HG03108 (cell line): ENCODE measurements at regions not wholly inside any gene's neighbourhood (a gene's known extent, or its start where the extent isn't known, plus 50 kb on each side); places are given as distances from the start of the nearest gene placed in this dataset.
"Not testable (repeated sequence)": the region's sequence is repeated elsewhere in the genome, so short reads cannot be mapped to it uniquely, and the experiment has no call there.

Experiments
- ATAC-seq: cut with Tn5 transposase; IDR thresholded peaks from one replicate; pipeline ENCODE4 v1.9.1; 2021; ENCODE audit warnings: moderate library complexity; ENCODE audit not compliant: unreplicated experiment

DNA sequence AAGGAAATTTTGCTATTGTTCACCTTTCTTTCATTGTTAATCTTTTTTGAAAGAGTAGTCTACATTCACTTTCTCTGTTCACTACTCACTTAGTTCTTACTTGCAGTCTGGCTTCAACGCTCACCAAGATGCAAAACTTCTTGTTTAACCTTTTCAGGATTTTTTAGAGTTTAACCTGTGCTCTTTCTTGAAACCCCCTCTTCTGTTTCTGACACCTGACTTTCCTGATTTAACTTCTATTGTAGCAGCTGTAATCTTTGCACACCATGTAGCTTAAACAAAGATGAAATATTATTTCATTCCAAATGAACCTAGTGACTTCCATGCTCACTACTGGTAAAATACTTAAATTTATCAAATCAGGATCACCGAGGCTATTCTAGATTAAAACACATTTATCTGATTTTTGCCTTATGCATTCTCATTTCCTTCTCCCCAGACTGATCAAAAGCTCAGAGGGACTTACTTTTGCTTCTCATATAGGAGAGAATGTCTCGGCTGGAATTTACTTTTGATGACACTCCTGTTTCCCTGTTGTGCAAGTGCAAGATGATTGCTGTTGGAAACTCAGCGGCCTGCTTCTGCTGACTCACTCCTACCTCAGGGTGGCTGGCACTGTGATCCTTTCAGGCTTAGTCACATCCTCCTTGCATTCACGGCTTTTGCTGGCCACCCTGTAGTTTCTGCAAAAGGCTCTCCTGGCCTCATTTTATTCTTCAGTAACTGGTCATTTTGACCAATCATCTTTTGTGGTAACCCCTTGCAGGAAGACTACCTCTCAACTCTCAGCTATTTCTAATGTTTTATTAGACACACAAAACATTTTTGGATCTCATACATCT is 109.3 kb upstream of the IFNE start:
- ATAC-seq: no peak

DNA sequence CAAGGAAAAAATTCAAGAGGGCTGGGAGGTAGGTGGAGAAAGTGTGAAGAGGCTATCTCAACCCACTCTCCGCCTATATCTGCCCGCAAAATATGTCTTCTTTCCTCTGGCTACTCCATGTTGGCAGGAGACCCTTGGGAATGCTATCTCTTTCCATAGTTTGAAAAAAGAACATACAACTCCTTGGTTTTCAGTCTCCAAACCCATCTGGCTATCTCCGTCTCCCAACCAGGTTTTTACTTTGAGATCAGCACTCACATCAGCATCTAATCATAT is 109.9 kb upstream of the IFNE start:
- no peak for ATAC-seq

DNA sequence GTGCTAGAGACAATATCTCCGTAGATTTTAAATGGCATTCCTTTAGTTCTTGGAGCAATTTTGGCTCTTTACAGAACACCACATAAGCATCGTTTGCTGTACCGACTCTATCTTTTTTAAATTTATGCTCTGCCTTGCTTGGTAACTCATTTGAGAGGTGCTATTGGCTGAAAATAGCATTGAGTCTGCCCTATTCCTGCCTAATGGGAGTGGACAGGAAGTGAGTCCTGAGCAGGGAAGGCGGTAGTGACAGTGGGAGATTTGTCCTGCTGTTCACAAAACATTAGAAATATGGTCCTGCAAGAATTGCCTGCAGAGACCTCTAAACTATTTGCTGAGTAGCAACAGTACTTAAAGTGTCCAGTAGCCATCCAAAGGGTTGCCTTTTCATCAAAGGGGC is 115.2 kb upstream of the IFNE start:
- no peak for ATAC-seq

DNA sequence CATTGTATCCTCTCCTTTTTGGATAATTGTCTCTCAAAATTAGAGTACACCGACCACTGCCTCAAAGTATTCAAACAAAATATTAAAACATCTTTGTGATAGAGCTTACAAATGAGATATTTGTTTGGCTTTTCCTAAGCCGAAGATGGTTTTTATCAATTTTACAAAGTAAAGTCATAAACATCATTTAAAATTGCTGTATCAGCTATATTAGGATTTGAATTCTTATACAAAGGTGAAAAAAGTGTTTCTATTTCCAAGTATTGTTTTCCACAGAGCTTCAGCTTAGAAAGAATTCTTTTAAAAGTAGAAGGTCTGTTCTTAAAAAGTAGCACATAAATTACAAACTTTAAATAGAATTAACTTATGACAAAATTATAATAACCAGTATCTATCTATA is 116.6 kb upstream of the IFNE start:
- no peak for ATAC-seq

DNA sequence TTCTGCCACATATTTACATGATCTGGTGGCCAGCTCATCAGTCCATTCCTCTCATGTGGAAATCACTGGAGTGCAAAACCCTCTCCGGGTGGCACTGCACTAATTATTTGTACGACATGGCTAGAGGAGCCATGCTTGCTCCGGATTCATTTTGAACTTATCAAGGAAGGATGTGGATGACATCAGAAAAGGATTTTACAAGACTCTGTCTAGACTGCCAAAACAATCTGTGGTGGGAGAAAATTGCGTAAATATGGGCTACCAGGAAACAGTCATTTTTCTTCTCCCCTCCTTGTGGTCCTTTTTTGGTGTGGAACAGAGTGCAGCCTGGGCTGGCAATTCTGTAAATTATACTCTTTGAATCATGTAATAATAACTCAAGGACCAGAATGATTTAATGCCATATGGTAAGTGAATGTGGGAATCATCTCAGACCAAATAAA is 123.4 kb upstream of the IFNE start:
- no peak for ATAC-seq

DNA sequence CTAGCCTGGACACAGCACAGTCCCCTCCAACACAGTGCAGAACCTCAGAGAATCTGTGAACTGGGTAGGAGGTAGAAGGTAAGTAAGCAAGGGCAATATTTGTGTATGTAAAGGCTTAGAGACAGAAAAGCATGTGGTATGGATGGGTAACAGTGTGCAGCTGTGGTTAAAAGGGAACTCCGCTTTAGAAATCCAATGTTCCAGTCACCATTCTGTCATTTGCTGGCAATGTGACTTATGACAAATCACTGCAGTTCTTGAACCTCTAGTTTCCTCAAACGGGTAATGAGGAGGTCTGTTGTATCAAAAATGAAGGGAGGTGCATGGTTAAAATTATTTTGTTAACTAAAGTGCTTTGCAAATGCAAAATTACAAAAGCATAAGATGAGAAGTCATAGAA is 125.5 kb upstream of the IFNE start:
- no peak for ATAC-seq

DNA sequence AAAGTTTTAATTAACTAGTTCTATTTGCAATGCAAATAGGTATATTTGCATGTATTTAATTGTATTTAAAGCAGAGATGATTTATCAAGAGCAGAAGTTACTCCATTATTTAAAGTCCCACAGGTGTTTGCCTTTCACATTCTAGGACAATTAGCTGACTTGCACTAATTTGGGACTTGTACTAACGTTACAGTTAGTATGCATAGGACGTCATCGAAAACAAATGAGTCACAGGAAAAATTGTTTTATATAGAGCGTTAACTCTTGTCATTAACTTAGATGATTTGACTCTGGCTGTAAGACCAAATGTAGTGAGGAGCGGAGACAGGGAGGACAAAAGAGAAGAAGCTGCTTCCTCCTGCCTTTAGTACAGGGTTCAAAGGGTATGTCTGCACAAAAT is 126.1 kb upstream of the IFNE start:
- no peak for ATAC-seq

DNA sequence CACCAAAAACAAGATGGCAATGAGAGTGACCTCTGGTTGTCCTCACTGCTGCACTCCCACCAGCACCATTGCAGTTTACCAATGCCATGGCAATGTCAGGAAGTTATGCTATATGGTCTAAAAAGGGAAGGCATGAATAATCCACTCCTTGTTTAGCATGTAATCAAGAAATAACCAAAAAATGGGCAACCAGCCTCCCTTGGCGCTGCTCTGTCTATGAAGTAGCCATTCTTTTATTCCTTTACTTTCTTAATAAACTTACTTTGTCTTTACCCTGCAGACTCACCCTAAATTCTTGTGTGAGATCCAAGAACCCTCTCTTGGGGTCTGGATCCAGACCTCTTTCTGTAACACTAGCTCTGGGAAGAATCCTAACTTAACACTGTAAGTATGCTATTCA is 127.4 kb upstream of the IFNE start:
- no peak for ATAC-seq

DNA sequence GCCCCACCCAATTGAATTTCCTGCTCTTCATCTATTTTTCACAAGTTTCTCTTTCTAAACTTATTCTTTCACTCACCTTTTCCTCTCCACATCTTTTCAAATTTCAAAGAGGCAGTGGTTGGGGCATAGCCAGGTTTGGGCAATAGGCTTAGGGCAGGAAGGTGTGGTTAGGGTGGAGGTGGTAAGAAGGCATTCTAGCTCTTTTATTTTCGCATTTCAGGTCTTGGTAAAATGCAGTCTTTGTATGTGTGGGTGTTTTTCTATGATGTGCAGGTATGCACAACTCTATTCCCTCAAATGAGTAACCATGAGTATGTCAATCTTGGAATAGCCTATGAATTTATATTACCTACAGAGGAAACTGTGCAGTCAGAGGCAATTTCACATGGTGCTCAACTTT is 129.8 kb upstream of the IFNE start:
- ATAC-seq: no peak

DNA sequence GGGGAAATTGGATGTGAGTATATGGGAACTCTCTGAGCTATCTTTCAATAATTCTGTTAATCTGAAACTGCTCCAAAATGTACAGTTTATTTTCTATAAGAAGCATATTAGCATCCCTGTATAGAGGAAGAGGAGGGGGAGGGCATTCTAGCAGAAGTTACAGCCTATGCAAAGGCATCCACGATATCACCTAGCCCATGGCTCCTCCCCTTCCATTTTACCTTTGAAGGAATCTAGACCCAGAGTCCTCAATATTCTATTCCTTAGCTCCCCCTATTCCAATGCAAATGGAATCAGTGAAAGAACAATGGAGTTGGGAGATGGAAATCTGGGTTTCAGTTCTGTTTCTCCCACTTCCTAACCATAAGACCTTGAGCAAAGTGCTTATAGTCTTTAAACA is 132.9 kb upstream of the IFNE start:
- no peak for ATAC-seq

DNA sequence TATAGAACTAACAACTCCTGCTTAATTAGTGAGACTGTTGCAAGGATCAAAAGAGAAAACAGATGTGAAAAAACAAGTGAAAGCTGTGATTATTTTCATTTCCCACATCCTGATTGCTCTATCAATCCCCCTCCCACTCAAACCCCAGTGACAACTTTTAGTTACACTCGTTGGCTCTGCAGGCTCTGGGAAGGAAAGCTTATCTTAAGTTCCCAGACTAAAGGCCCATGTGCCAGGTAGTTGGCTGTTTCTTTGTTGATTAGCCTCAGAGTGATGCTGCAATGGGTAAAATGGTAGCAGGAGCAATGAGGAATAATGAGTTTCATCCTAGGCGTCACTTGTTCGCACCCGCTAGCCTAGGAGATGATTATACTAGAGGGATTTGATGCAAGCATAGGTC is 133.3 kb upstream of the IFNE start:
- no peak for ATAC-seq

DNA sequence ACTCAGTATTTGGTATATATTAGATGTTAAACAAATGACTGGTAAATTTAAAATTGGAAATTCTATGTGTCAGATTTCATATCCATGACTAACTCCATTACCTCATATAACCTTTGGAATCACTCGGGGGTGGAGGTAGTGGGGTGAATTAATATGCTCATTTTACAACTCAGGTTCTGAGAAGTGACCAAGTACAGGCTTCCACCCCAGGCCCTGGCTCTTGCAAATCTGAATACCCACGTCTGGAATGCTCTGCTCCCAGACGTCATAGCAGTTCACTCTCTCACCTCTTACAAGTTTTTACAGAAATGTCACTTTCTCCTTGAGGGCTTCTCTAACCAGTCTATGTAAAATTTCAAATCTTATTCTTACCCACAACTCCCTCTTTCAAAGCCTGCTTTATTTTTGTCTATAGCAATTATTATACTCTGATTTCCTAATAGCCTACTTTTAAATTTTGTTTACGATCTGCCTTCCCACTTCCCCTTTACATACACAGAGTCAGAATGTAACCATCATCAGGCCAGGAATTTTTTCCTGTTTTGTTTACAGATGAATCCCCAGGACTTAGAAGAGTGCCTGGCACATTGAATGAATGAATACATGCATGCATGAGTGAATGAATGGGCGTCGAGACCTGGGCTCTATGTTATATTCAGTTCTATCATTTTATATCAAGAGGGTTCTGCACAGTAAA is 134.1 kb upstream of the IFNE start:
- no peak for ATAC-seq

DNA sequence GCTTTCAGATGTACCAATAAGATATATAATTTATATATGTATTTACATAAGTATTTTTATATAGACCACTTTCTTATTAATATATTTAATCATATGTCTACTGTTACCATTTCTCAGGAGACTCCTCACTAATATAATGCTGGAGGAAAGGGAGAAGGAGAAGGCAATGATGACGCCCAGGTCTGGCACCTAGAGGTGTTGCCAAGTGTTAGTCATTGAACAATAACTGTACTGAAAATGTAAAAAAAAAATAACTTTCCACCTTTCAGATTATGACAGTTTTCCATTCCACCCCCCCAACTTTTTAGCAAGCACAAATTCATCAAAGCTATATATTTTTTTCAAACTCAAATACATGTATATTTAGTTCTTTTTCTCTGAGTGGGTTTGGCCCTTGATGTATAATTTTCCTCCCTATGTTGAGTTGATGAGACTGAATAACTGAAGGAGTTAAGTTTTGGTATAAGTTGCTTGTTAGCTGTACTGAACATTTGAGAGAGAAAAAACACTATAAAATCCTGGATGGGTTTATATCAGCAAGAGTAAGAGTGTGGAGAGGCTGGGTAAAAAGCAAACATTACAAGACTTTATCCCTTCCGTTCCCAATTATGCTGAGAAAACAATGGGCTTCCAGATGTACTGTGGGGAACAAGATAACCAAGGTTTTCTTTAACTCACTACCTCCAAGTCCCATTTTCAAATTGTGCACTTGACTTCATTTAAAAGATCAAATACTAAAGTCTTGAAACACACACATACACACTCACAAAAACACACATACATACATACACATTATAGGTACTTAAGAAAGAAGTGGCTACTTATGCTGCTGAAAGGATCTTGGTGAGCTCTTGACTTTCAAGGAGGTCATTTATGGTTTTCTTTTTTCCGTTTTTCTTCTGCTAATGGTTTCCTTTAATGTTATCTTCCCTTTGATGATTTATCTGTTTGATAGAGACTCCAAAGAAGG is 142.8 kb upstream of the IFNE start:
- ATAC-seq: no peak

DNA sequence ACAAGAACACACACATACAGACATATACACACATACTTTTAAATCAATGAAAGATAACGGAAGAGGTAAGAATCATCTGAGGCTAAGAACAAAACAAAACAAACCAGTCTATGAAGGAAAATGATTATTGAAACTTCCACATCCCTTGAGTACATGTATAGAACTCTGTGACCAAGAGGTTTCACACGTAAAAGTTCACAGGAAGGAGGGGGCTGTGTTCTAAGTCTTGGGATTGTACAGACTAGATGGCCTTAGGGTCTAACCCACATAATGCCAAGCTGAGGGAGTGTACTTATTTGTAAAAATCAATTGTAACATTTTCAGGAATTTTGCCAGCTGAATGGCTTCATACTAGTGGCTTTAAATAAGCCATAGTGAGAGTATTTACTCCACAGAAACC is 144.4 kb upstream of the IFNE start:
- ATAC-seq: no peak

DNA sequence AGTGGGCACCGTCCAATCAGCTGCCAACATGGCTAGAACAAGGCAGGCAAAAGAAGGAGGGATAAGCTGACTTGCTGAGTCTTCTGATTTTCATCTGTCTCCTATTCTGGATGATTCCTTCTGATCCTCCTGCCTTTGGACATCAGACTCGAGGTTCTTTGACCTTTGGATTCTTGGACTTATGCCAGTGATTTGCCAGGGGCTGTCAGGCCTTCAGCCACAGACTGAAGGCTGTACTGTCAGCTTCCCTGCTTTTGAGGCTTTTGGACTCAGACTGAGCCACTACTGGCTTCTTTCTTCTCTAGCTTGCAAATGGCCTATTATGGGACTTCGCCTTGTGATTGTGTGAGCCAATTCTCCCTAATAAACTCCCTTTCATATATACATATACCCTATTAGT is 146.8 kb upstream of the IFNE start:
- not testable (repeated sequence) for ATAC-seq

DNA sequence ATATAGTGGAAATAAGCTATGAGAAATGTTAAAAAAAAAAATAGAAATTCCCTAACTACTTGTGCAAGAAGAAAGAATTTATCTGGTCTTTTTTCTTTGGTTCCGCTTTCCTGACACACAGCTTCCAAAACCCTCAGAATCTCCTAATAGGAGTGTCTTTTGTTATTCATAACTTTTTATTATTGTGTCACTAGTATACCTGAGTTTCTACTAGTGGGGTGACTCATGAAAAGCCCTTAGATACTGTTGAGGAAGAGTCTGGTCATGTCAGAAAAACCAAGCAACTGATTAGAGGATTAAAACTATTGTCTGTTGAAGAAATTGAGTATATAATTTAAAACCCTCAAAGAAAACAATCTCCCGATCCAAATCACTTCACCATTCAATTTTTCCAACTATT is 152.8 kb upstream of the IFNE start:
- ATAC-seq: no peak

DNA sequence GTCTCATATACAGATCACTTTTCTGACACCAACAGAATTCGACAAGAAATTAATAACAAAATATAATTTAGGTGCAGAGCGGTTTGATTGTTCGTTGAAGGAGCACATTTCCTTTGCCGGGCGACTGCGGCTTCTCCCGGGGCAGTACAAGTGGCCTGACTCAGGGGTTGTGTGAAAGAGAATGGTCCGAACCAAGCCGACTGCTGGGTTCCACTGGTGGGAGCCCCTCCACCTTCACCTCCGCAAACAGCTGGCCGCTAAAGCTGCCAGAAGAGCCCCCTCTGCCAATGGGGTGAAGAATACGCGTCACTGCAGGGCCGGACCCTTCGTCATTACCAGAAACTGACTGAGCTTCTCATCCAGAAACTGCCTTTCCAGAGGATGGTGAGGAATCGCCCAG is 156.0 kb upstream of the IFNE start:
- ATAC-seq: no peak

DNA sequence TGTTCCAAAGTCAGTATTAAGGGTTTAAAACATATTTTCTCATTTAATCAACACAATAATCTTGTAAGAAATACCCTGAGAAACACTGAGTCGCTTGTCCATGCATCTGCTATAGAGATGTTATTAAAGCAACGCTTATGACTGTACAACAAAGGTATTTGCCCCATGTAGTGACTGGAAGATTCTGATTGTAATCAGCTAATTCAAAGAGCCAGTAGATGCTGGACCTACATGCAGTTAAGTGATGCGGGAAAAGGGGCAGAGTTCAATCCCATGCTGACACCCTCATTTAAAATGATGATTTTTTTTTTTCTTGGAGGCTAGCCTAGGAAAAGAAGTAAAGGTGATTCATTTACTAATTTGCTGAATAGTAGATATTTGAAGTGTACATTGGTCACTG is 149.3 kb upstream of the MTAP start:
- no peak for ATAC-seq

DNA sequence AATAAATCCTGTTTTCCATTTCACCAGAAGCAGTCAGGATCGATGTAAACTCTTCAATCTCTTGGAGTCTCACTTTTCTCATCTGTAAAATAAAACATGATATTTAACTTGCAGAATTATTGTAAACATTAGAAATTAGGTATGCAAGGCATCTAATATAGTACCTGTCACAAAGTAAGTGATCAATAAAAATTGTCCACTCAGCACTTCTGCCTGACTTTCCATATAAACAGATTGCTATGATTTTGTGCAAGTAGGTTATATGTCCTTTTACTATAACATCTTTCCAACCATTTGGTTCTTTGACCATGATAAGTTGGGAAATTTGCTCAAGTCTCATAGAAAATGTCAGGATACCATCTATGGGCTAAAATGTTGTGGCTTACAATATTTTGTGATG is 148.8 kb upstream of the MTAP start:
- ATAC-seq: no peak

DNA sequence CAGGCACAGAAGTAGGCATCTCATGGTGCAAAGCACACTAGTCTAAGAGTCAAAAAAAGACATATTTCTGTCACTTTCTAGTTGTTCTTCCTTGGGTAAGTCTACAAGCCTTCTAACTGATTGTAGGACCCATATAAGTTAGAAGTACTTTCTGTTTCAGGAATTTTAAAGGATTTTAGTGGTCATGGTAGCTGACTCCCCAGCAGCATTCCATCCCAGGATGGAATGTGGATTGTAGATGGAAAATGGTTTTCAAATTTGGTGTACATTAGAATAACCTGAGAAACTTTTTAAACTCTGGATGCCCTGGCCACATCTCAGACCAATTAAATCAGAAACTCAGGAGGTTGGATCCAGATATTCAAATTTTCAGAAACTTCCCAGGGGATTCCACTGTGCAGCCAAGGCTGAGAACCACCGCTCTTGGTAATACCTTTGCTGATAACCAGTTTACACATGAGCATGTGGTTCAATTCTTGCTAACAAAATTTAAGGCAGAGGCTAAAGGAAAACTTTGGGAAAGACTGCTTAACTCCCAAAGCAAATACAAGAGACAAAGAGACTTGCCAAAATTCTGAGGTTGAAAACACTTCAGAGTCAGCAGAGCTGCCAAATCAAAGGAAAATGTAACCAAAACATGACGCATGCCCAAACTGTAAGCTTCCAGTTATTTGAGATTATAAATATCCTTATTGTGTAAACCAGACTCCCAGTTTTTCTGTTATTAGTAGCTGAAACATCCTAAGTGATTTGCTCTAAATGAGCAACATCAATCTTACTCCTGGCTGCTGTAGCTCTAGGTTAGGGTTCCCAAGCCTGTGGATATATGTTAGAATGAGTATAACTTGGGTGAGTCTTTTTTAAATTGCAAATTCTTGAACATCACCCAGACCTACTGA is 145.4 kb upstream of the MTAP start:
- no peak for ATAC-seq
